IMR-90 (cell line): ENCODE measurements at regions not wholly inside any gene's neighbourhood (a gene's known extent, or its start where the extent isn't known, plus 50 kb on each side); places are given as distances from the start of the nearest gene placed in this dataset.

ENCODE experiments used
- ATAC-seq: fragments of 200-7000 bp; cut with Tn5 transposase; 2 replicates; pipeline ENCODE4 v1.9.1; 2020; ENCODE audit warnings: low read depth, mild to moderate bottlenecking, moderate library complexity
- BruUV-seq: library from RNA; stranded (reverse); fragments of 400-500 nt; replicated peaks from 2 replicates; lab custom pipeline; 2021; lab: Mats Ljungman, UMichigan
- CTCF ChIA-PET: fragments of 300-600 bp; formaldehyde crosslinking; extraction: SDS; loops from one replicate; lab custom pipeline; 2021; ENCODE audit warnings: antibody characterized with exemption; lab: Yijun Ruan, JAX
- POLR2A ChIA-PET: fragments of 300-600 bp; sonication (Branson Sonifier 250); formaldehyde crosslinking; loops from one replicate; lab custom pipeline; 2022; ENCODE audit warnings: antibody characterized with exemption; ENCODE audit not compliant: unreplicated experiment; lab: Charles Lee
- DNase-seq: peaks from one replicate; pipeline ENCODE4 v3.0.0; 2013
- H2AFZ ChIP-seq: replicated peaks from 2 replicates; pipeline ENCODE3; 2013; ENCODE audit warnings: low read length, mild to moderate bottlenecking; ENCODE audit not compliant: poor library complexity
- H2AK5ac ChIP-seq: 2 replicates; pipeline ENCODE4 v1.6.1; 2013; ENCODE audit warnings: low read depth, low read length, inconsistent platforms
- H2AK9ac ChIP-seq: replicated peaks from 2 replicates; pipeline ENCODE3; 2013; ENCODE audit warnings: mild to moderate bottlenecking, low read depth, low read length, moderate library complexity; ENCODE audit not compliant: poor library complexity
- H2BK120ac ChIP-seq: 2 replicates; pipeline ENCODE4 v1.6.1; 2013; ENCODE audit warnings: low read depth, low read length, inconsistent platforms
- H2BK15ac ChIP-seq: 3 replicates; pipeline ENCODE4 v1.6.1; 2013; ENCODE audit warnings: low read depth, low read length, inconsistent platforms
- H2BK20ac ChIP-seq: 2 replicates; pipeline ENCODE4 v1.6.1; 2013; ENCODE audit warnings: low read depth, mild to moderate bottlenecking, inconsistent platforms, low read length, moderate library complexity
- H2BK5ac ChIP-seq: 2 replicates; pipeline ENCODE4 v1.6.1; 2013; ENCODE audit warnings: mild to moderate bottlenecking, low read depth, low read length, inconsistent platforms; ENCODE audit not compliant: poor library complexity, severe bottlenecking
- H3K14ac ChIP-seq: replicated peaks from 2 replicates; pipeline ENCODE4 v1.6.1; 2013; ENCODE audit warnings: low read depth, low read length, inconsistent platforms
- H3K18ac ChIP-seq: 2 replicates; pipeline ENCODE4 v1.6.1; 2013; ENCODE audit warnings: low read depth, low read length, control low read depth
- H3K23ac ChIP-seq: 2 replicates; pipeline ENCODE4 v1.6.1; 2013; ENCODE audit warnings: low read depth, low read length, inconsistent platforms
- H3K27ac ChIP-seq: 2 replicates; pipeline ENCODE4 v1.5.1; 2013; ENCODE audit warnings: mild to moderate bottlenecking, control low read depth, low read length; ENCODE audit not compliant: insufficient read depth
- H3K27me3 ChIP-seq: 2 replicates; pipeline ENCODE4 v1.6.1; 2013; ENCODE audit warnings: low read length; ENCODE audit not compliant: control insufficient read depth, insufficient read depth
- H3K36me3 ChIP-seq: 2 replicates; pipeline ENCODE4 v1.6.1; 2013; ENCODE audit warnings: low read length, mixed read lengths; ENCODE audit not compliant: control insufficient read depth, insufficient read depth
- H3K4ac ChIP-seq: 2 replicates; pipeline ENCODE4 v1.6.1; 2013; ENCODE audit warnings: low read depth, low read length, inconsistent platforms
- H3K4me1 ChIP-seq: 2 replicates; pipeline ENCODE4 v1.6.1; 2013; ENCODE audit warnings: low read length, mixed read lengths; ENCODE audit not compliant: control insufficient read depth, insufficient read depth
- H3K4me2 ChIP-seq: 2 replicates; pipeline ENCODE4 v1.6.1; 2013; ENCODE audit warnings: low read depth, mild to moderate bottlenecking, control low read depth, low read length, moderate library complexity
- H3K4me3 ChIP-seq: 2 replicates; pipeline ENCODE4 v1.5.1; 2013; ENCODE audit warnings: low read depth, mild to moderate bottlenecking, control low read depth, low read length, moderate library complexity; ENCODE audit not compliant: insufficient read depth
- H3K56ac ChIP-seq: 2 replicates; pipeline ENCODE4 v1.6.1; 2013; ENCODE audit warnings: low read length, inconsistent platforms; ENCODE audit not compliant: insufficient read depth; ENCODE audit errors: extremely low read depth
- H3K79me1 ChIP-seq, 2 experiments: 2 replicates each; pipeline ENCODE4 v1.6.1; 2013; ENCODE audit warnings: low read length in 2 of 2, inconsistent platforms in 1 of 2, low read depth in 1 of 2
- H3K9ac ChIP-seq: 2 replicates; pipeline ENCODE4 v1.6.1; 2013; ENCODE audit warnings: low read depth, low read length, control low read depth
- H3K9me1 ChIP-seq: 2 replicates; pipeline ENCODE4 v1.6.1; 2013; ENCODE audit warnings: low read length, inconsistent platforms; ENCODE audit not compliant: insufficient read depth
- H3K9me3 ChIP-seq: 2 replicates; pipeline ENCODE4 v1.6.1; 2013; ENCODE audit warnings: low read length; ENCODE audit not compliant: control insufficient read depth, insufficient read depth
- H4K20me1 ChIP-seq: 2 replicates; pipeline ENCODE4 v1.6.1; 2013; ENCODE audit warnings: low read length, inconsistent platforms; ENCODE audit not compliant: insufficient read depth
- H4K5ac ChIP-seq: 2 replicates; pipeline ENCODE4 v1.6.1; 2013; ENCODE audit warnings: mild to moderate bottlenecking, low read depth, low read length, control low read depth
- H4K8ac ChIP-seq, 2 experiments: 2 replicates each; pipeline ENCODE4 v1.6.1; 2013; ENCODE audit warnings: low read depth in 2 of 2, low read length in 2 of 2, control low read depth in 1 of 2, inconsistent platforms in 1 of 2
- H4K91ac ChIP-seq: 2 replicates; pipeline ENCODE4 v1.6.1; 2013; ENCODE audit warnings: low read depth, low read length, inconsistent platforms; ENCODE audit not compliant: insufficient read depth
- BHLHE40 ChIP-seq: fragments of 150-350 bp; IDR thresholded peaks from 2 replicates; pipeline ENCODE4 v1.6.1; 2016; ENCODE audit warnings: mild to moderate bottlenecking, low read depth, low read length
- CEBPB ChIP-seq: IDR thresholded peaks from 2 replicates; pipeline ENCODE4 v1.6.1; 2012; ENCODE audit warnings: low read depth, low read length, improper control_type of control experiment
- CHD1 ChIP-seq: IDR thresholded peaks from 2 replicates; pipeline ENCODE4 v1.6.1; 2012; ENCODE audit warnings: low read depth, low read length, improper control_type of control experiment
- ELK1 ChIP-seq: fragments of 150-350 bp; IDR thresholded peaks from 2 replicates; pipeline ENCODE4 v1.6.1; 2016; ENCODE audit warnings: low read depth, mild to moderate bottlenecking, low read length, moderate library complexity, borderline replicate concordance
- FOS ChIP-seq: fragments of 150-350 bp; IDR thresholded peaks from 2 replicates; pipeline ENCODE4 v1.6.1; 2016; ENCODE audit warnings: low read depth, low read length
- MAFK ChIP-seq: IDR thresholded peaks from 2 replicates; pipeline ENCODE4 v1.6.1; 2012; ENCODE audit warnings: low read depth, low read length, improper control_type of control experiment
- MAZ ChIP-seq: IDR thresholded peaks from 2 replicates; pipeline ENCODE4 v1.6.1; 2012; ENCODE audit warnings: low read depth, mild to moderate bottlenecking, low read length, improper control_type of control experiment, moderate library complexity, borderline replicate concordance
- MXI1 ChIP-seq: IDR thresholded peaks from 2 replicates; pipeline ENCODE4 v1.6.1; 2012; ENCODE audit warnings: low read depth, mild to moderate bottlenecking, low read length, moderate library complexity, borderline replicate concordance
- NFE2L2 ChIP-seq: fragments of 150-350 bp; IDR thresholded peaks from 2 replicates; pipeline ENCODE4 v1.6.1; 2016; ENCODE audit warnings: low read depth, mild to moderate bottlenecking, low read length
- POLR2A ChIP-seq: IDR thresholded peaks from 2 replicates; pipeline ENCODE4 v1.6.1; 2012; ENCODE audit warnings: mild to moderate bottlenecking, low read depth, low read length
- RAD21 ChIP-seq: IDR thresholded peaks from 2 replicates; pipeline ENCODE4 v1.6.1; 2012; ENCODE audit warnings: low read length, improper control_type of control experiment
- RCOR1 ChIP-seq: IDR thresholded peaks from 2 replicates; pipeline ENCODE4 v1.6.1; 2012; ENCODE audit warnings: mild to moderate bottlenecking, low read length, improper control_type of control experiment; ENCODE audit not compliant: insufficient replicate concordance
- RFX5 ChIP-seq: IDR thresholded peaks from 2 replicates; pipeline ENCODE4 v1.8.0; 2012; ENCODE audit warnings: low read depth, mild to moderate bottlenecking, low read length, moderate library complexity
- SMC3 ChIP-seq: fragments of 150-350 bp; IDR thresholded peaks from 2 replicates; pipeline ENCODE4 v1.6.1; 2016; ENCODE audit warnings: low read depth, mild to moderate bottlenecking, antibody characterized with exemption, low read length, moderate library complexity
- USF2 ChIP-seq: fragments of 150-350 bp; IDR thresholded peaks from 2 replicates; pipeline ENCODE4 v1.6.1; 2017; ENCODE audit warnings: mild to moderate bottlenecking, antibody characterized with exemption, low read length, low read depth
- WGBS, 2 experiments: methylation state at CpG; one replicate each; pipeline versions ENCODE4 v1.1.5 to v1.1.7; 2013; ENCODE audit warnings: missing lambda C conversion rate in 2 of 2; ENCODE audit not compliant: insufficient read length in 1 of 2; ENCODE audit errors: extremely low coverage in 2 of 2; 5-methylcytosine and 5-hydroxymethylcytosine counted together
- dilution Hi-C: fragments of 300-500 bp; cut with HindIII; formaldehyde crosslinking; loops from one replicate; pipeline ENCODE4 v1.14.3; 2018; ENCODE audit warnings: low sequenced_read_pairs; ENCODE audit not compliant: unreplicated experiment
- in situ Hi-C: fragments of 300-500 bp; cut with MboI; formaldehyde crosslinking; loops from 3 replicates; pipeline ENCODE4 v1.14.3; 2019; ENCODE audit warnings: low sequenced_read_pairs, inconsistent platforms, mixed read lengths
- intact Hi-C: fragments of 100-400 bp; cut with micrococcal nuclease; formaldehyde crosslinking; loops from 2 replicates; pipeline ENCODE4 v1.10.0; 2022
- TF ChIP-seq, protein P1 (sequence below): conservative IDR thresholded peaks from 2 replicates; pipeline ENCODE4 v1.5.1; 2012; ENCODE audit warnings: mild to moderate bottlenecking, low read depth, low read length, improper control_type of control experiment

- H4K5ac ChIP-seq = no peak overlapping the region
- TF ChIP-seq, protein P1, sequence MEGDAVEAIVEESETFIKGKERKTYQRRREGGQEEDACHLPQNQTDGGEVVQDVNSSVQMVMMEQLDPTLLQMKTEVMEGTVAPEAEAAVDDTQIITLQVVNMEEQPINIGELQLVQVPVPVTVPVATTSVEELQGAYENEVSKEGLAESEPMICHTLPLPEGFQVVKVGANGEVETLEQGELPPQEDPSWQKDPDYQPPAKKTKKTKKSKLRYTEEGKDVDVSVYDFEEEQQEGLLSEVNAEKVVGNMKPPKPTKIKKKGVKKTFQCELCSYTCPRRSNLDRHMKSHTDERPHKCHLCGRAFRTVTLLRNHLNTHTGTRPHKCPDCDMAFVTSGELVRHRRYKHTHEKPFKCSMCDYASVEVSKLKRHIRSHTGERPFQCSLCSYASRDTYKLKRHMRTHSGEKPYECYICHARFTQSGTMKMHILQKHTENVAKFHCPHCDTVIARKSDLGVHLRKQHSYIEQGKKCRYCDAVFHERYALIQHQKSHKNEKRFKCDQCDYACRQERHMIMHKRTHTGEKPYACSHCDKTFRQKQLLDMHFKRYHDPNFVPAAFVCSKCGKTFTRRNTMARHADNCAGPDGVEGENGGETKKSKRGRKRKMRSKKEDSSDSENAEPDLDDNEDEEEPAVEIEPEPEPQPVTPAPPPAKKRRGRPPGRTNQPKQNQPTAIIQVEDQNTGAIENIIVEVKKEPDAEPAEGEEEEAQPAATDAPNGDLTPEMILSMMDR = no peak
- TF ChIP-seq POLR2A (no peak), CHD1 (no peak), CEBPB (no peak), MAZ (no peak), NFE2L2 (no peak), RAD21 (no peak), FOS (no peak), MXI1 (no peak), USF2 (no peak), MAFK (no peak), RCOR1 (no peak), RFX5 (no peak), SMC3 (no peak), BHLHE40 (no peak), ELK1 (no peak)
- POLR2A ChIA-PET = no interaction called here
- no peak overlapping the region for H4K8ac ChIP-seq
- no peaks in the 10 kb centered on the region for H3K36me3 ChIP-seq
- in situ Hi-C loops = no loop called here
- dilution Hi-C loops = no loop called here
- H2BK15ac ChIP-seq = no peak overlapping the region
- H3K9ac ChIP-seq = no peak overlapping the region
- H2AFZ ChIP-seq = no peak overlapping the region
- BruUV-seq = no TSS peak
- no peak overlapping the region for H3K4me2 ChIP-seq
- no peak overlapping the region for H2BK120ac ChIP-seq
- no peak overlapping the region for H4K91ac ChIP-seq
- no peaks in the 10 kb centered on the region for H3K9me1 ChIP-seq
- H3K79me1 ChIP-seq = no peaks in the 10 kb centered on the region
- H3K4me3 ChIP-seq = no peak overlapping the region
- no peak overlapping the region for H2AK5ac ChIP-seq
- H3K18ac ChIP-seq = no peak overlapping the region
- no peak overlapping the region for H2AK9ac ChIP-seq
- H2BK5ac ChIP-seq = no peak overlapping the region
- CTCF ChIA-PET = no interaction called here
- 50% methylated on average over 1 of the region's 3 CpGs; no CpG with 5 or more reads in 1 of the 2 experiments for WGBS, 2 experiments
- H2BK20ac ChIP-seq = no peak overlapping the region
- no peak overlapping the region for H3K14ac ChIP-seq
- no peaks in the 10 kb centered on the region for H3K27me3 ChIP-seq
- intact Hi-C loops = no loop called here
- H4K20me1 ChIP-seq = no peaks in the 10 kb centered on the region
- H3K4ac ChIP-seq = no peak overlapping the region
- no peak for ATAC-seq
- H3K23ac ChIP-seq = no peak overlapping the region
- no peak overlapping the region for H3K56ac ChIP-seq
- DNase-seq = no peak
- H3K27ac ChIP-seq = no peak overlapping the region
- no peaks in the 10 kb centered on the region for H3K9me3 ChIP-seq
- H3K4me1 ChIP-seq = no peaks in the 10 kb centered on the region
Measured at GRCh38 chr2:67713376-67713775, 316.2 kb downstream of the ETAA1 start.
